ENCODE measurements at regions not wholly inside any gene's neighbourhood (a gene's known extent, or its start where the extent isn't known, plus 50 kb on each side); places are given as distances from the start of the nearest gene placed in this dataset.

GRCh38 chr15:77768521-77769078, 135.9 kb upstream of the LINGO1 start:
- DNase-seq (ENCODE audit: low read depth in 2 of 2): no peak
- H3K4me3 ChIP-seq (replicated peaks in 1 of 2; ENCODE audit: low read depth in 2 of 2, low read length in 2 of 2): no peak overlapping the region
- no peak for TF ChIP-seq CTCF (IDR thresholded peaks at IDR 0.05; ENCODE audit: low read depth, low read length)

- TF ChIP-seq CTCF (IDR thresholded peaks at IDR 0.05; ENCODE audit: low read depth, low read length): no peak
- no peak for DNase-seq (ENCODE audit: low read depth in 2 of 2)
- H3K4me3 ChIP-seq (replicated peaks in 1 of 2; ENCODE audit: low read depth in 2 of 2, low read length in 2 of 2): no peak overlapping the region
Observed at GRCh38 chr15:77768107-77768506, 135.4 kb upstream of the LINGO1 start.

- no peak overlapping the region for H3K4me3 ChIP-seq (replicated peaks in 1 of 2; ENCODE audit: low read depth in 2 of 2, low read length in 2 of 2)
Observed at GRCh38 chr15:77764095-77764494, 131.4 kb upstream of the LINGO1 start.

GRCh38 chr15:77762747-77763355, 130.1 kb upstream of the LINGO1 start:
- no peak overlapping the region for H3K4me3 ChIP-seq (replicated peaks in 1 of 2; ENCODE audit: low read depth in 2 of 2, low read length in 2 of 2)
- no peak for TF ChIP-seq CTCF (IDR thresholded peaks at IDR 0.05; ENCODE audit: low read depth, low read length)
- no peak for DNase-seq (ENCODE audit: low read depth in 2 of 2)

More at GRCh38 chr15:77764095-77764494, 131.4 kb upstream of the LINGO1 start:
- no peak for TF ChIP-seq CTCF (IDR thresholded peaks at IDR 0.05; ENCODE audit: low read depth, low read length)
- DNase-seq (ENCODE audit: low read depth in 2 of 2): no peak

GRCh38 chr15:77759896-77760592, 127.3 kb upstream of the LINGO1 start:
- DNase-seq (ENCODE audit: low read depth in 2 of 2): no peak
- no peak for TF ChIP-seq CTCF (IDR thresholded peaks at IDR 0.05; ENCODE audit: low read depth, low read length)
- no peak overlapping the region for H3K4me3 ChIP-seq (replicated peaks in 1 of 2; ENCODE audit: low read depth in 2 of 2, low read length in 2 of 2)

- H3K4me3 ChIP-seq (replicated peaks in 1 of 2; ENCODE audit: low read depth in 2 of 2, low read length in 2 of 2): no peak overlapping the region
- DNase-seq (ENCODE audit: low read depth in 2 of 2): no peak
- no peak for TF ChIP-seq CTCF (IDR thresholded peaks at IDR 0.05; ENCODE audit: low read depth, low read length)
Observed at GRCh38 chr15:77753939-77754338, 121.2 kb upstream of the LINGO1 start.

Data from cardiac fibroblast (primary cell).